GM06990 (cell line): ENCODE measurements at regions not wholly inside any gene's neighbourhood (a gene's known extent, or its start where the extent isn't known, plus 50 kb on each side); places are given as distances from the start of the nearest gene placed in this dataset.
A peak's percentile ranks its signal among the peaks of the same experiment; 100 is the strongest.

Source experiments
- DNase-seq: peaks from one replicate; pipeline ENCODE4 v3.0.0-alpha.2; 2011; ENCODE audit not compliant: insufficient read length; ENCODE audit errors: extremely low read depth
- H3K27me3 ChIP-seq: replicated peaks from 2 replicates; pipeline ENCODE4 v1.6.0; 2011; ENCODE audit warnings: low read length; ENCODE audit not compliant: control insufficient read depth, insufficient read depth
- H3K36me3 ChIP-seq: 2 replicates; pipeline ENCODE4 v1.5.1; 2011; ENCODE audit warnings: low read length; ENCODE audit not compliant: control insufficient read depth, insufficient read depth
- H3K4me3 ChIP-seq: replicated peaks from 2 replicates; pipeline ENCODE4 v1.5.1; 2011; ENCODE audit warnings: low read depth, mild to moderate bottlenecking, control low read depth, low read length
- TF ChIP-seq, protein P1 (sequence below): IDR thresholded peaks from 2 replicates; pipeline ENCODE4 v1.5.1; 2011; ENCODE audit warnings: low read length, control low read depth, mild to moderate bottlenecking, inconsistent platforms; ENCODE audit not compliant: insufficient read depth, poor library complexity, severe bottlenecking

DNA sequence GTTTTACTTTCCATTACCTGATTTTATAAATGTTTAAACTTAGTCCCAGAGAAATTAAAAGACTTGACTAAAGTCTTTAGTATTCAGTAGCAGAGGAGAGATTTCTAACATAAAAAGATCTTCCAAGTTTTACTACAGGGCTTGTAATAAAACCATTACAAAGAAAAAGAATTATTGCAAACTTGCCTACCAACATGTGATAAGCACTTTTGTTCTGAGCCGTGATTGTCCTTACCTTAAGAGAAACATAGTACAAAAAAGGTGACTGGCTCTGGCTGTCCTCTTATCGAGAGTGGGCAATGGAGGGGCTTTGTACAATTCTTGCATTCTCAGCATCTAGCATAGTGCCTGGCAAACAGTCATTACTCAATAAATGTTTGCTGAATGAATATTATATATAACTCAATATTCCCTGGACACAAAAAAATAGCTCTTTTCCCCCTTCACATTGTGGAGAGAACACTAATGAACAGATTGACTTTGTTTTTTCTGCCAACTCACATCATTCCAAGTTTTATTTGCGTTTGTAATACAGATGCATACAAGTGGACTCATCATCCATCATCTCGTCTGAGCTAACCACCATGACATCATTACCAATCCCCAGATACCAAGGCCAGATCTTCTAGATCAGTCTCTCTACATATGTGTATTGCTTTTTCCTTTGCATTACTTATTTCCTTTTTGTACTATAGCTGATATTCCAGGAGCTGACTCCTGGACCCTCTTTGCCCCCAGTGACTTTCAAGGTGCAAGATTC lies 192.8 kb upstream of the EEA1 start:
- H3K4me3 ChIP-seq = no peak overlapping the region
- TF ChIP-seq, protein P1, sequence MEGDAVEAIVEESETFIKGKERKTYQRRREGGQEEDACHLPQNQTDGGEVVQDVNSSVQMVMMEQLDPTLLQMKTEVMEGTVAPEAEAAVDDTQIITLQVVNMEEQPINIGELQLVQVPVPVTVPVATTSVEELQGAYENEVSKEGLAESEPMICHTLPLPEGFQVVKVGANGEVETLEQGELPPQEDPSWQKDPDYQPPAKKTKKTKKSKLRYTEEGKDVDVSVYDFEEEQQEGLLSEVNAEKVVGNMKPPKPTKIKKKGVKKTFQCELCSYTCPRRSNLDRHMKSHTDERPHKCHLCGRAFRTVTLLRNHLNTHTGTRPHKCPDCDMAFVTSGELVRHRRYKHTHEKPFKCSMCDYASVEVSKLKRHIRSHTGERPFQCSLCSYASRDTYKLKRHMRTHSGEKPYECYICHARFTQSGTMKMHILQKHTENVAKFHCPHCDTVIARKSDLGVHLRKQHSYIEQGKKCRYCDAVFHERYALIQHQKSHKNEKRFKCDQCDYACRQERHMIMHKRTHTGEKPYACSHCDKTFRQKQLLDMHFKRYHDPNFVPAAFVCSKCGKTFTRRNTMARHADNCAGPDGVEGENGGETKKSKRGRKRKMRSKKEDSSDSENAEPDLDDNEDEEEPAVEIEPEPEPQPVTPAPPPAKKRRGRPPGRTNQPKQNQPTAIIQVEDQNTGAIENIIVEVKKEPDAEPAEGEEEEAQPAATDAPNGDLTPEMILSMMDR = no peak
- H3K36me3 ChIP-seq = no peaks in the 10 kb centered on the region
- DNase-seq = no peak
- H3K27me3 ChIP-seq = no peaks in the 10 kb centered on the region

DNA sequence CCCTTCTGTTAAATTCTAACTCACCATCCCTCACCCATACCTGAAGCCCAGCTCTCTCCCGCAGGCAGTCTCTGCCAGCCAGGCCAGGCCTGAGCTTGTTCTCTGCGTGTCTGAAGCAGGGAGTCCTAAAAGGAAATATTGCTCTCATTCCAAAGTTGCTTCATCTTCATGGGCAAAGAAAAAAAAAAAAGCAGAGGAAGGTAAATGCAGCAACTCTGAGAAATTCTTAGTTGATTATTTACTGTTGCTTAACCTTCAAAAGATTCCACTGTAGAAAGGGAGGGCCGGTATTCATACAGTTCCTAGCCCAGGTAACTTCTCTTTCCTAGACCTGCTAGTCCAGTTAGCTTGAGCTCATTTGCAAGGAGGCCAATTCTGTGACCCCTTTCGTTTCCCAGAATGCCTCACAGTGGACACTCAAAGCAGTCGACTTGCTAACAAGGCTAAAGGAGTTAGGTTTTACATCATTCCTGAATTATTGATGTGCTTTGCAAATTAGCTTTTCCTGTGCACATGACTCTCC lies 193.5 kb upstream of the EEA1 start:
- DNase-seq = no peak
- TF ChIP-seq, protein P1 = no peak

DNA sequence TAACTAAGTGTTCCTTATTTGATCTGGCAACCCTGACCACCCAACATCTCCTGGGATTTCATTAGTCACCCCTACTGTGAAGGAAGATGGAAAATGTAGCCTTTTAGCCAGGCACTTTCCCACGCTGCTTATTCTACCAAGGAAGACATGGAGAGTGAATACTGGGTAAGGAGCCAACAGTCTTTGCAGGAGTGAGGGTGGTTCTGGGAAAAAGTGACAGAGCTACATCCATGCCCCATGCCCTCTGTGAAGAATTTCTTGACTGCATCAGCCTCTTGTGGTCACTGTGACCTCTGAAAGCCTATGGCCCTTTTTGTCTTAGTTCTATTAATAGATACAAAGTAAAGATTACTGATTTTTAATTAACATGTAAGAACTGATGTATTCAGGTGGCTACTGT lies 196.0 kb upstream of the EEA1 start:
- Histone ChIP-seq H3K27me3 (no peaks in the 10 kb centered on the region), H3K4me3 (no peak overlapping the region), H3K36me3 (no peaks in the 10 kb centered on the region)
- TF ChIP-seq, protein P1 = no peak
- no peak for DNase-seq

More for the DNA sequence above, 193.5 kb upstream of the EEA1 start:
- Histone ChIP-seq H3K4me3 (no peak overlapping the region), H3K27me3 (no peaks in the 10 kb centered on the region), H3K36me3 (no peaks in the 10 kb centered on the region)

DNA sequence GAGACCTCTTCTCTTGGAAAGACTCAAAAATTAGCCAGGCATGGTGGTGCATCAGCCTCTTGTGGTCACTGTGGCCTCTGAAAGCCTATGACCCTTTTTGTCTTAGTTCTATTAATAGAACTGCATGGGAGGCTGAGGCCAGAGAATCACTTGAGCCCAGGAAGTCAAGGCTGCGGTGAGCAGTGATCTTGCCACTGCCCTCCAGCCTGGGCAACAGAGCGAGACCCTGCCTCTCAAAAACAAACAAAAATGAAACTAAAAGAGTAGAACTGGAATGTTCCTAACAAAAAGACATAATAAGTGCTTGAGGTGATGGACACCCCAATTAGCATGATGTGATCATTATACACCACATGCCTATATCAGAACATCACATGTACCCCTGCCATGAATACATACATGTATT lies 197.0 kb upstream of the EEA1 start:
- H3K36me3 ChIP-seq = no peaks in the 10 kb centered on the region
- H3K4me3 ChIP-seq = no peak overlapping the region
- H3K27me3 ChIP-seq = no peaks in the 10 kb centered on the region
- DNase-seq = peak; percentile 52
- TF ChIP-seq, protein P1 = no peak

DNA sequence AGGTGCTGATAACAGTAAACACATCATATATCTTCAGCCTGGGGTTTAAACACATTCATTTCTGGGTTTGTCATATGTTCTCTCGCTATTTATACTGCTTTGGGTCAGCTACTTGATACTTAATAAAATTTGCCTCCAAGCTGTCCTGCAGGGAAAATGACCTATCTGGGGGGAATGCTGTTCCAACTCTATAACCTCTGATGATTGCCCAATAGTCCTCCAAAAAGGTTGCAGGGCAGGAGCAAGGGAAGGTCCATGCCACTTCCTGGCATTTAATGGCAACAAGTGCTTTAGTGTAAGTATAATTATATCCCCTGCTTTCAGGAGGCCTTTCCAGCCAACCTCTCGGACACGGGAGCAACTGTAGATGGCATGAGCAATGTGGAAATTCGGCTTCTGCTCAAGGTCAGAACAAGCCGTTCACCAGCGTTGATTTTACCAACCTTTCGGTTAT lies 198.0 kb upstream of the EEA1 start:
- H3K27me3 ChIP-seq = no peaks in the 10 kb centered on the region
- H3K4me3 ChIP-seq = no peak overlapping the region
- TF ChIP-seq, protein P1 = no peak
- H3K36me3 ChIP-seq = no peaks in the 10 kb centered on the region
- DNase-seq = no peak
